Panc1 (cell line): ENCODE measurements at regions not wholly inside any gene's neighbourhood (a gene's known extent, or its start where the extent isn't known, plus 50 kb on each side); places are given as distances from the start of the nearest gene placed in this dataset.

Experiments
- POLR2AphosphoS5 ChIP-seq: IDR thresholded peaks from 2 replicates; pipeline ENCODE4 v1.6.1; 2012; ENCODE audit warnings: mild to moderate bottlenecking, low read depth, low read length, moderate library complexity
- TF ChIP-seq, protein P1 (sequence below): fragments of 450-650 bp; IDR thresholded peaks from 2 replicates; pipeline ENCODE4 v1.5.1; 2017; ENCODE audit warnings: mild to moderate bottlenecking

GRCh38 chr10:93250010-93250409 lies 176.3 kb downstream of the CYP26A1 start:
- TF ChIP-seq, protein P1, sequence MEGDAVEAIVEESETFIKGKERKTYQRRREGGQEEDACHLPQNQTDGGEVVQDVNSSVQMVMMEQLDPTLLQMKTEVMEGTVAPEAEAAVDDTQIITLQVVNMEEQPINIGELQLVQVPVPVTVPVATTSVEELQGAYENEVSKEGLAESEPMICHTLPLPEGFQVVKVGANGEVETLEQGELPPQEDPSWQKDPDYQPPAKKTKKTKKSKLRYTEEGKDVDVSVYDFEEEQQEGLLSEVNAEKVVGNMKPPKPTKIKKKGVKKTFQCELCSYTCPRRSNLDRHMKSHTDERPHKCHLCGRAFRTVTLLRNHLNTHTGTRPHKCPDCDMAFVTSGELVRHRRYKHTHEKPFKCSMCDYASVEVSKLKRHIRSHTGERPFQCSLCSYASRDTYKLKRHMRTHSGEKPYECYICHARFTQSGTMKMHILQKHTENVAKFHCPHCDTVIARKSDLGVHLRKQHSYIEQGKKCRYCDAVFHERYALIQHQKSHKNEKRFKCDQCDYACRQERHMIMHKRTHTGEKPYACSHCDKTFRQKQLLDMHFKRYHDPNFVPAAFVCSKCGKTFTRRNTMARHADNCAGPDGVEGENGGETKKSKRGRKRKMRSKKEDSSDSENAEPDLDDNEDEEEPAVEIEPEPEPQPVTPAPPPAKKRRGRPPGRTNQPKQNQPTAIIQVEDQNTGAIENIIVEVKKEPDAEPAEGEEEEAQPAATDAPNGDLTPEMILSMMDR, result no peak
- TF ChIP-seq POLR2AphosphoS5, result no peak
